Memory B cell (primary cell): ENCODE measurements at regions not wholly inside any gene's neighbourhood (a gene's known extent, or its start where the extent isn't known, plus 50 kb on each side); places are given as distances from the start of the nearest gene placed in this dataset.
A peak's percentile ranks its signal among the peaks of the same experiment; 100 is the strongest.
"Not testable (repeated sequence)": the region's sequence is repeated elsewhere in the genome, so short reads cannot be mapped to it uniquely, and the experiment has no call there.

ENCODE experiments used
- ATAC-seq: fragments of 150-1000 bp; cut with Tn5 transposase; 2 replicates; pipeline ENCODE4 v1.10.0; 2021; ENCODE audit warnings: low read depth, mild to moderate bottlenecking, moderate library complexity
- DNase-seq, 2 donors: peaks; one replicate each; pipeline ENCODE4 v3.0.0; 2022; ENCODE audit warnings: low spot score in 2 of 2
- H3K27ac Mint-ChIP-seq: one replicate; pipeline ENCODE4 v1.8.0; 2022; ENCODE audit warnings: mild to moderate bottlenecking, moderate library complexity, mixed read lengths
- H3K27me3 Mint-ChIP-seq: one replicate; pipeline ENCODE4 v1.8.0; 2022; ENCODE audit warnings: mixed read lengths
- H3K36me3 Mint-ChIP-seq: one replicate; pipeline ENCODE4 v1.8.0; 2022; ENCODE audit warnings: mild to moderate bottlenecking, mixed read lengths
- H3K4me1 Mint-ChIP-seq: one replicate; pipeline ENCODE4 v1.8.0; 2022; ENCODE audit warnings: mixed read lengths
- H3K4me3 Mint-ChIP-seq: one replicate; pipeline ENCODE4 v1.8.0; 2022; ENCODE audit warnings: mild to moderate bottlenecking, moderate library complexity, mixed read lengths
- H3K9me3 Mint-ChIP-seq: one replicate; pipeline ENCODE4 v1.8.0; 2022; ENCODE audit warnings: mixed read lengths

GRCh38 chr10:109071539-109071938 is 851.8 kb downstream of the XPNPEP1 start:
- H3K4me3 Mint-ChIP-seq = no peak overlapping the region
- peaks cover 2% of the 10 kb centered on the region for H3K9me3 Mint-ChIP-seq
- H3K4me1 Mint-ChIP-seq = no peaks in the 10 kb centered on the region
- H3K27ac Mint-ChIP-seq = no peak overlapping the region
- H3K36me3 Mint-ChIP-seq = no peaks in the 10 kb centered on the region
- H3K27me3 Mint-ChIP-seq = peaks cover 1% of the 10 kb centered on the region
- ATAC-seq (no peak), DNase-seq (no peak)

- Mint-ChIP-seq H3K4me1 (no peaks in the 10 kb centered on the region), H3K9me3 (peaks cover 2% of the 10 kb centered on the region), H3K27me3 (peaks cover 1% of the 10 kb centered on the region), H3K4me3 (no peak overlapping the region), H3K36me3 (no peaks in the 10 kb centered on the region), H3K27ac (no peak overlapping the region)
- DNase-seq (no peak), ATAC-seq (no peak)
These were observed 852.8 kb downstream of the XPNPEP1 start for GRCh38 chr10:109070492-109070891.

- no peaks in the 10 kb centered on the region for H3K36me3 Mint-ChIP-seq
- no peak overlapping the region for H3K27ac Mint-ChIP-seq
- H3K27me3 Mint-ChIP-seq = no peaks in the 10 kb centered on the region
- no peak for ATAC-seq
- no peak overlapping the region for H3K4me3 Mint-ChIP-seq
- peaks cover 1% of the 10 kb centered on the region for H3K9me3 Mint-ChIP-seq
- H3K4me1 Mint-ChIP-seq = no peaks in the 10 kb centered on the region
- no peak for DNase-seq
These were observed 856.3 kb downstream of the XPNPEP1 start for GRCh38 chr10:109067031-109067430.

GRCh38 chr10:109065821-109066220 is 857.5 kb downstream of the XPNPEP1 start:
- Mint-ChIP-seq H3K4me1 (no peaks in the 10 kb centered on the region), H3K36me3 (no peaks in the 10 kb centered on the region), H3K27me3 (no peaks in the 10 kb centered on the region), H3K9me3 (peaks cover 1% of the 10 kb centered on the region), H3K4me3 (no peak overlapping the region), H3K27ac (no peak overlapping the region)
- ATAC-seq = no peak
- DNase-seq = no peak

- DNase-seq (no peak), ATAC-seq (no peak)
- H3K27ac Mint-ChIP-seq = no peak overlapping the region
- H3K27me3 Mint-ChIP-seq = no peaks in the 10 kb centered on the region
- H3K4me1 Mint-ChIP-seq = no peaks in the 10 kb centered on the region
- no peak overlapping the region for H3K4me3 Mint-ChIP-seq
- no peaks in the 10 kb centered on the region for H3K36me3 Mint-ChIP-seq
- H3K9me3 Mint-ChIP-seq = peaks cover 1% of the 10 kb centered on the region
These were observed 860.9 kb downstream of the XPNPEP1 start for GRCh38 chr10:109062371-109062770.

GRCh38 chr10:109055243-109055642 is 868.1 kb downstream of the XPNPEP1 start:
- no peak for ATAC-seq
- no peak for DNase-seq
- Mint-ChIP-seq H3K4me1 (no peaks in the 10 kb centered on the region), H3K27me3 (peaks cover 1% of the 10 kb centered on the region), H3K9me3 (peaks cover 2% of the 10 kb centered on the region), H3K4me3 (no peak overlapping the region), H3K27ac (no peak overlapping the region), H3K36me3 (no peaks in the 10 kb centered on the region)

GRCh38 chr10:109047856-109048255 is 875.5 kb downstream of the XPNPEP1 start:
- Mint-ChIP-seq H3K36me3 (no peaks in the 10 kb centered on the region), H3K9me3 (peaks cover 1% of the 10 kb centered on the region), H3K27me3 (no peaks in the 10 kb centered on the region), H3K4me3 (no peak overlapping the region), H3K4me1 (no peaks in the 10 kb centered on the region), H3K27ac (no peak overlapping the region)
- no peak for DNase-seq
- no peak for ATAC-seq

GRCh38 chr10:109046427-109046826 is 876.9 kb downstream of the XPNPEP1 start:
- not testable (repeated sequence) for DNase-seq, H3K4me1 Mint-ChIP-seq, H3K27me3 Mint-ChIP-seq, H3K36me3 Mint-ChIP-seq, ATAC-seq, H3K27ac Mint-ChIP-seq, H3K9me3 Mint-ChIP-seq, H3K4me3 Mint-ChIP-seq

- ATAC-seq = no peak
- Mint-ChIP-seq H3K27ac (no peak overlapping the region), H3K4me3 (no peak overlapping the region), H3K27me3 (no peaks in the 10 kb centered on the region), H3K9me3 (no peaks in the 10 kb centered on the region), H3K4me1 (no peaks in the 10 kb centered on the region), H3K36me3 (no peaks in the 10 kb centered on the region)
- no peak for DNase-seq
These were observed 882.7 kb downstream of the XPNPEP1 start for GRCh38 chr10:109040622-109041021.

GRCh38 chr10:109037978-109038377 is 885.3 kb downstream of the XPNPEP1 start:
- H3K27me3 Mint-ChIP-seq = peaks cover 2% of the 10 kb centered on the region
- ATAC-seq (no peak), DNase-seq (no peak)
- no peaks in the 10 kb centered on the region for H3K9me3 Mint-ChIP-seq
- no peaks in the 10 kb centered on the region for H3K4me1 Mint-ChIP-seq
- H3K4me3 Mint-ChIP-seq = no peak overlapping the region
- no peak overlapping the region for H3K27ac Mint-ChIP-seq
- no peaks in the 10 kb centered on the region for H3K36me3 Mint-ChIP-seq

- Mint-ChIP-seq H3K27ac (no peak overlapping the region), H3K9me3 (no peaks in the 10 kb centered on the region), H3K27me3 (peaks cover 11% of the 10 kb centered on the region), H3K36me3 (no peaks in the 10 kb centered on the region), H3K4me3 (no peak overlapping the region), H3K4me1 (no peaks in the 10 kb centered on the region)
- ATAC-seq (no peak), DNase-seq (no peak)
These were observed 892.6 kb downstream of the XPNPEP1 start for GRCh38 chr10:109030581-109031210.

- no peak overlapping the region for H3K4me3 Mint-ChIP-seq
- DNase-seq (no peak), ATAC-seq (no peak)
- no peaks in the 10 kb centered on the region for H3K9me3 Mint-ChIP-seq
- H3K27ac Mint-ChIP-seq = no peak overlapping the region
- peaks cover 11% of the 10 kb centered on the region for H3K27me3 Mint-ChIP-seq
- H3K4me1 Mint-ChIP-seq = peaks cover 2% of the 10 kb centered on the region
- H3K36me3 Mint-ChIP-seq = no peaks in the 10 kb centered on the region
These were observed 893.4 kb downstream of the XPNPEP1 start for GRCh38 chr10:109029870-109030269.

- ATAC-seq = no peak
- H3K27ac Mint-ChIP-seq = no peak overlapping the region
- DNase-seq = no peak
- no peak overlapping the region for H3K4me3 Mint-ChIP-seq
- H3K9me3 Mint-ChIP-seq = no peaks in the 10 kb centered on the region
- peaks cover 9% of the 10 kb centered on the region for H3K27me3 Mint-ChIP-seq
- peaks cover 2% of the 10 kb centered on the region for H3K4me1 Mint-ChIP-seq
- H3K36me3 Mint-ChIP-seq = no peaks in the 10 kb centered on the region
These were observed 895.7 kb downstream of the XPNPEP1 start for GRCh38 chr10:109027534-109028185.

GRCh38 chr10:109025172-109025571 is 898.1 kb downstream of the XPNPEP1 start:
- Mint-ChIP-seq H3K27me3 (no peaks in the 10 kb centered on the region), H3K9me3 (no peaks in the 10 kb centered on the region), H3K4me1 (peaks cover 2% of the 10 kb centered on the region), H3K36me3 (no peaks in the 10 kb centered on the region), H3K27ac (no peak overlapping the region), H3K4me3 (no peak overlapping the region)
- DNase-seq = no peak
- ATAC-seq = peak; percentile 60
